ENCODE measurements at regions not wholly inside any gene's neighbourhood (a gene's known extent, or its start where the extent isn't known, plus 50 kb on each side); places are given as distances from the start of the nearest gene placed in this dataset.

- POLR2A ChIA-PET (ENCODE audit: unreplicated experiment) = no interaction called here
- Histone ChIP-seq H2BK15ac (ENCODE audit: low read depth, low read length) (no peak overlapping the region), H2BK5ac (ENCODE audit: low read depth, low read length, poor library complexity, severe bottlenecking) (no peak overlapping the region), H2AK9ac (replicated peaks; ENCODE audit: low read depth, low read length, poor library complexity) (no peak overlapping the region), H3K36me3 (ENCODE audit: control insufficient read depth, insufficient read depth, low read length) (no peaks in the 10 kb centered on the region), H3K18ac (ENCODE audit: low read depth, low read length) (no peak overlapping the region), H4K8ac (ENCODE audit: low read depth in 2 of 2, low read length in 2 of 2) (no peak overlapping the region), H3K4ac (ENCODE audit: low read depth, low read length) (no peak overlapping the region), H3K27ac (ENCODE audit: insufficient read depth, low read length) (no peak overlapping the region), H3K4me3 (ENCODE audit: insufficient read depth, low read depth, low read length) (no peak overlapping the region), H2BK20ac (ENCODE audit: low read depth, low read length) (no peak overlapping the region), H3K9me1 (ENCODE audit: insufficient read depth, low read length) (no peaks in the 10 kb centered on the region), H3K14ac (replicated peaks; ENCODE audit: low read depth, low read length) (no peak overlapping the region), H2AFZ (replicated peaks; ENCODE audit: low read length, poor library complexity) (no peak overlapping the region), H3K27me3 (ENCODE audit: control insufficient read depth, insufficient read depth, low read length) (no peaks in the 10 kb centered on the region), H3K4me2 (ENCODE audit: low read depth, low read length) (no peak overlapping the region), H3K79me1 (ENCODE audit: low read depth in 1 of 2, low read length in 2 of 2) (no peaks in the 10 kb centered on the region), H4K91ac (ENCODE audit: insufficient read depth, low read depth, low read length) (no peak overlapping the region), H3K4me1 (ENCODE audit: control insufficient read depth, insufficient read depth, low read length) (no peaks in the 10 kb centered on the region), H4K20me1 (ENCODE audit: insufficient read depth, low read length) (no peaks in the 10 kb centered on the region), H2AK5ac (ENCODE audit: low read depth, low read length) (no peak overlapping the region), H3K9me3 (ENCODE audit: control insufficient read depth, insufficient read depth, low read length) (no peaks in the 10 kb centered on the region; the same call in 1 of the 2 replicates), H3K9ac (ENCODE audit: low read depth, low read length) (no peak overlapping the region), H2BK120ac (ENCODE audit: low read depth, low read length) (no peak overlapping the region), H4K5ac (ENCODE audit: low read depth, low read length) (no peak overlapping the region), H3K23ac (ENCODE audit: low read depth, low read length) (no peak overlapping the region), H3K56ac (ENCODE audit: extremely low read depth, insufficient read depth, low read length) (no peak overlapping the region)
- intact Hi-C loops (cut with micrococcal nuclease) = no loop called here
- no CpG with 5 or more reads among the region's 2 CpGs for WGBS, 2 experiments (ENCODE audit: extremely low coverage in 2 of 2, insufficient read length in 1 of 2)
- ATAC-seq (ENCODE audit: low read depth) = no peak
- no peak for TF ChIP-seq CHD1 (IDR thresholded peaks at IDR 0.05; ENCODE audit: low read depth, low read length)
- TF ChIP-seq ELK1 (IDR thresholded peaks at IDR 0.05; ENCODE audit: borderline replicate concordance, low read depth, low read length) = no peak
- TF ChIP-seq RFX5 (IDR thresholded peaks at IDR 0.05; ENCODE audit: low read depth, low read length) = no peak
- TF ChIP-seq NFE2L2 (IDR thresholded peaks at IDR 0.05; ENCODE audit: low read depth, low read length) = no peak
- no peak for TF ChIP-seq CTCF (conservative IDR thresholded peaks at IDR 0.05; ENCODE audit: low read depth, low read length)
- TF ChIP-seq MXI1 (IDR thresholded peaks at IDR 0.05; ENCODE audit: borderline replicate concordance, low read depth, low read length) = no peak
- TF ChIP-seq POLR2A (IDR thresholded peaks at IDR 0.05; ENCODE audit: low read depth, low read length) = no peak
- TF ChIP-seq MAFK (IDR thresholded peaks at IDR 0.05; ENCODE audit: low read depth, low read length) = no peak
- TF ChIP-seq CEBPB (IDR thresholded peaks at IDR 0.05; ENCODE audit: low read depth, low read length) = no peak
- no peak for TF ChIP-seq BHLHE40 (IDR thresholded peaks at IDR 0.05; ENCODE audit: low read depth, low read length)
- TF ChIP-seq USF2 (IDR thresholded peaks at IDR 0.05; ENCODE audit: low read depth, low read length) = no peak
- TF ChIP-seq RAD21 (IDR thresholded peaks at IDR 0.05; ENCODE audit: low read length) = no peak
- in situ Hi-C loops (cut with MboI; ENCODE audit: low sequenced_read_pairs) = no loop called here
- dilution Hi-C loops (cut with HindIII; ENCODE audit: low sequenced_read_pairs, unreplicated experiment) = no loop called here
- BruUV-seq (replicated peaks) = no TSS peak
- no peak for DNase-seq
- CTCF ChIA-PET = no interaction called here
Observed at GRCh38 chr9:31174681-31175080, 1209.8 kb upstream of the ACO1 start.
